ENCODE measurements at regions not wholly inside any gene's neighbourhood (a gene's known extent, or its start where the extent isn't known, plus 50 kb on each side); places are given as distances from the start of the nearest gene placed in this dataset.
"Not testable (repeated sequence)": the region's sequence is repeated elsewhere in the genome, so short reads cannot be mapped to it uniquely, and the experiment has no call there.

- no peak for DNase-seq (ENCODE audit: low read depth)
- H3K4me3 ChIP-seq (ENCODE audit: low read depth, low read length), result no peak overlapping the region
- TF ChIP-seq CTCF (IDR thresholded peaks at IDR 0.05; ENCODE audit: low read depth, low read length, missing control alignments), result no peak
Measured at GRCh38 chr3:159751146-159751545, 237.5 kb upstream of the IL12A start.

- no peak for TF ChIP-seq CTCF (IDR thresholded peaks at IDR 0.05; ENCODE audit: low read depth, low read length, missing control alignments)
- DNase-seq (ENCODE audit: low read depth), result no peak
- no peak overlapping the region for H3K4me3 ChIP-seq (ENCODE audit: low read depth, low read length)
Measured at GRCh38 chr3:159751752-159752151, 236.9 kb upstream of the IL12A start.

- H3K4me3 ChIP-seq (ENCODE audit: low read depth, low read length); DNase-seq (ENCODE audit: low read depth): not testable (repeated sequence)
Measured at GRCh38 chr3:159756279-159757207, 232.1 kb upstream of the IL12A start.

- no peak for DNase-seq (ENCODE audit: low read depth)
- no peak for TF ChIP-seq CTCF (IDR thresholded peaks at IDR 0.05; ENCODE audit: low read depth, low read length, missing control alignments)
- no peak overlapping the region for H3K4me3 ChIP-seq (ENCODE audit: low read depth, low read length)
Measured at GRCh38 chr3:159757341-159758060, 231.1 kb upstream of the IL12A start.

- H3K4me3 ChIP-seq (ENCODE audit: low read depth, low read length), result no peak overlapping the region
- no peak for DNase-seq (ENCODE audit: low read depth)
- TF ChIP-seq CTCF (IDR thresholded peaks at IDR 0.05; ENCODE audit: low read depth, low read length, missing control alignments), result no peak
Measured at GRCh38 chr3:159760046-159760445, 228.6 kb upstream of the IL12A start.

- TF ChIP-seq CTCF (IDR thresholded peaks at IDR 0.05; ENCODE audit: low read depth, low read length, missing control alignments), result no peak
- H3K4me3 ChIP-seq (ENCODE audit: low read depth, low read length), result no peak overlapping the region
- no peak for DNase-seq (ENCODE audit: low read depth)
Measured at GRCh38 chr3:159761369-159761768, 227.3 kb upstream of the IL12A start.

GRCh38 chr3:159761848-159762635 is 226.6 kb upstream of the IL12A start:
- DNase-seq (ENCODE audit: low read depth), result no peak
- TF ChIP-seq CTCF (IDR thresholded peaks at IDR 0.05; ENCODE audit: low read depth, low read length, missing control alignments), result no peak
- H3K4me3 ChIP-seq (ENCODE audit: low read depth, low read length), result no peak overlapping the region

All from GM12864 (cell line).